Effector memory CD4-positive, alpha-beta T cell (primary cell): ENCODE measurements at regions not wholly inside any gene's neighbourhood (a gene's known extent, or its start where the extent isn't known, plus 50 kb on each side); places are given as distances from the start of the nearest gene placed in this dataset.
"Not testable (repeated sequence)": the region's sequence is repeated elsewhere in the genome, so short reads cannot be mapped to it uniquely, and the experiment has no call there.

Experiments used
- DNase-seq, 3 donors: peaks; one replicate each; pipeline ENCODE4 v3.0.0-alpha.2; 2020
- H3K27ac ChIP-seq: 2 replicates; pipeline ENCODE4 v1.7.0; 2013; ENCODE audit warnings: mild to moderate bottlenecking, low read length, moderate library complexity; ENCODE audit not compliant: insufficient read depth, poor library complexity, severe bottlenecking
- H3K27me3 ChIP-seq: replicated peaks from 2 replicates; pipeline ENCODE4 v1.7.0; 2013; ENCODE audit warnings: mild to moderate bottlenecking, low read length; ENCODE audit not compliant: insufficient read depth, control insufficient read depth, poor library complexity, severe bottlenecking
- H3K36me3 ChIP-seq: 2 replicates; pipeline ENCODE4 v1.7.0; 2013; ENCODE audit warnings: mild to moderate bottlenecking, low read length, moderate library complexity; ENCODE audit not compliant: control insufficient read depth, insufficient read depth
- H3K4me1 ChIP-seq: 2 replicates; pipeline ENCODE4 v1.7.0; 2013; ENCODE audit warnings: low read length, mild to moderate bottlenecking; ENCODE audit not compliant: control insufficient read depth, insufficient read depth, poor library complexity, severe bottlenecking
- H3K4me3 ChIP-seq: 2 replicates; pipeline ENCODE4 v1.7.0; 2013; ENCODE audit warnings: low read length, low read depth, mild to moderate bottlenecking; ENCODE audit not compliant: insufficient read depth, poor library complexity, severe bottlenecking
- H3K9me3 ChIP-seq: 2 replicates; pipeline ENCODE4 v1.7.0; 2013; ENCODE audit warnings: mild to moderate bottlenecking, low read length, moderate library complexity; ENCODE audit not compliant: control insufficient read depth

GRCh38 chr5:68688547-68688946 is 405.3 kb upstream of the SLC30A5 start:
- DNase-seq = no peak

DNA sequence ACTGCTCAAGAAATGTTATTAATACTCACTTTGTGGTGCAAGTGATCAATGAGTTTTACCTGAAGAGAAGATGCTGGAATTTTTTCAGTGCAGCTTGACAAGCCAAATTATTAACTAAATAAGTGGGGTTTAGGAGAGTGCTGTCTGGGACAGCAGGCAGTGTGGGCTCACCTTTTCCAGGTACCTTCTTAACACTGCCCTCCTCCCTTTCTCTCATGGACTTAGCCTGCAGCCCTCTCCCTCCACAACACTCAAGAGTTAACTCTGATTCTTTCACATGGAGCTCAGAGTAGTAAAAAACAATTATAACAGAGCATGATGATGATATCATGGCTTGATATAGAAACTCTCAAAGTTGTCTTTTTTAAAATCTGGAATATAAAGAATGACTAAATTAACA is 404.8 kb upstream of the SLC30A5 start:
- no peaks in the 10 kb centered on the region for H3K36me3 ChIP-seq
- no peak for DNase-seq
- no peak overlapping the region for H3K4me3 ChIP-seq
- H3K4me1 ChIP-seq = no peaks in the 10 kb centered on the region
- no peak overlapping the region for H3K27ac ChIP-seq
- no peaks in the 10 kb centered on the region for H3K9me3 ChIP-seq
- no peaks in the 10 kb centered on the region for H3K27me3 ChIP-seq

More at GRCh38 chr5:68688547-68688946, 405.3 kb upstream of the SLC30A5 start:
- H3K9me3 ChIP-seq = no peaks in the 10 kb centered on the region
- no peaks in the 10 kb centered on the region for H3K4me1 ChIP-seq
- H3K4me3 ChIP-seq = no peak overlapping the region
- no peak overlapping the region for H3K27ac ChIP-seq
- H3K36me3 ChIP-seq = no peaks in the 10 kb centered on the region
- no peaks in the 10 kb centered on the region for H3K27me3 ChIP-seq

DNA sequence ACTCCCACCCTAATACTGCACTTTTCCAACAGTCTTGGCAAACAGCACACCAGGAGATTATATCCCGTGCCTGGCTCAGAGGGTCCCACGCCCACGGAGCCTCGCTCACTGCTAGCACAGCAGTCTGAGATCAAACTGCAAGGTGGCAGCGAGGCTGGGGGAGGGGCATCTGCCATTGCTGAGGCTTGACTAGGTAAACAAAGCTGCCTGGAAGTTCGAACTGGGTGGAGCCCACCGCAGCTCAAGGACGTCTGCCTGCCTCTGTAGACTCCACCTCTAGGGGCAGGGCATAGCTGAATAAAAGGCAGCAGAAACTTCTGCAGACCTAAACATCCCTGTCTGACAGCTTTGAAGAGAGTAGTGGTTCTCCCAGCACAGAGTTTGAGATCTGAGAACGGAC is 401.9 kb upstream of the SLC30A5 start:
- H3K4me3 ChIP-seq, DNase-seq, H3K9me3 ChIP-seq, H3K27me3 ChIP-seq, H3K27ac ChIP-seq, H3K4me1 ChIP-seq, H3K36me3 ChIP-seq: not testable (repeated sequence)

GRCh38 chr5:68698025-68698940 is 395.5 kb upstream of the SLC30A5 start:
- Histone ChIP-seq H3K27me3 (no peaks in the 10 kb centered on the region), H3K27ac (no peak overlapping the region), H3K4me1 (no peaks in the 10 kb centered on the region), H3K9me3 (no peaks in the 10 kb centered on the region), H3K36me3 (no peaks in the 10 kb centered on the region), H3K4me3 (no peak overlapping the region)
- no peak for DNase-seq

GRCh38 chr5:68699966-68700365 is 393.8 kb upstream of the SLC30A5 start:
- no peak for DNase-seq
- Histone ChIP-seq H3K9me3 (no peaks in the 10 kb centered on the region), H3K27ac (no peak overlapping the region), H3K4me1 (no peaks in the 10 kb centered on the region), H3K27me3 (no peaks in the 10 kb centered on the region), H3K4me3 (no peak overlapping the region), H3K36me3 (no peaks in the 10 kb centered on the region)

DNA sequence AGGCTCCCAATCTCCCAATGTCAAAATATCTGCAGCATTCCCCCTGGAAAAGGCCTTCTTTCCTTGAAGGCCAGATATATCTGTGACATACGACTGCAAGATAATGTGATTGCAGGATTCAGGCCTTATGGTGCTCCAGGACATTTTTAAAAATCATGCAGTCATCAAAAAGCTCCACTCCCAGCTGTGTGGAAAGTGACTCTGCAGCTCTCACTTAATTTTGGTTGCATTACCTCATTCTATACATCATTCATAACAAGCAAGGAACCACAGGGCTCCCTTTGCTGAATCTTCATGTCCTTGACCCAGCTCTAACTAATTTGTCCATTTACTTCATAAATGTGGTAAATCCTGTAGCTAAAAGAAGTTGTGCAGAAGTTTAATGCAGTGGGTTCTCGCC is 386.2 kb upstream of the SLC30A5 start:
- Histone ChIP-seq H3K4me3 (no peak overlapping the region), H3K9me3 (no peaks in the 10 kb centered on the region), H3K27ac (no peak overlapping the region), H3K4me1 (no peaks in the 10 kb centered on the region), H3K36me3 (no peaks in the 10 kb centered on the region), H3K27me3 (no peaks in the 10 kb centered on the region)
- DNase-seq = no peak

DNA sequence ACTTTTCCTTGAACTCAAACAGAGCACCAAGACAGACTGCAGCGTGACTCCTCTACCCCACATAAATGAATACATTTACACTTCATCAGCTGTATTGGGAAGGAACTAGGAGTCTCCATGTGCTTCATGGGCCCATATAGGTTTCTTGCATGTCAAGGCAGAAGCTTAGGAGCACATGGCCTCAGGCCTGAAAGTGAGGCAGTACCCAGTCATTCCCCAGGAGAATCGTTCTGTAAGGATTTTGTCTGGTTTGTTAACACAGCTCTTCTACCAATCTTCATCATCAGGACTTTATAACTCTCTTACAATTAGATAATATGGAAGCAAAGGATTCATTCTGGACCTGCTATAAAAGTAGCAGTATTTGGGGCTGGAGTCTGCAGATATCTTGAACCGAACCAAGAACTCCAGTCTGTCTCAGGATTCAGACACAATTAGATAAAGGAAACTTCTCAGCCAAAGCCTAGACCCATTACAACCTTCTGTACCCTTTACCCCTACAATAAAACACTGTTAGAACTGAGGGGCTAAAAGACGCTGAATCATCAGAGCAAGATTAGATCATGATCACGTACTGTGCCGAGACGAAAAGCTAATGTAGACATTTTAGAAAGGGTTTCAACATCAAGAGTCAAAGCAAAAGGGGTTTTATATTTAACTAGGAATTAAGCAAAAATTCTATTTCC is 385.5 kb upstream of the SLC30A5 start:
- Histone ChIP-seq H3K4me3 (no peak overlapping the region), H3K4me1 (no peaks in the 10 kb centered on the region), H3K27me3 (no peaks in the 10 kb centered on the region), H3K27ac (no peak overlapping the region), H3K36me3 (no peaks in the 10 kb centered on the region), H3K9me3 (no peaks in the 10 kb centered on the region)
- DNase-seq = no peak

DNA sequence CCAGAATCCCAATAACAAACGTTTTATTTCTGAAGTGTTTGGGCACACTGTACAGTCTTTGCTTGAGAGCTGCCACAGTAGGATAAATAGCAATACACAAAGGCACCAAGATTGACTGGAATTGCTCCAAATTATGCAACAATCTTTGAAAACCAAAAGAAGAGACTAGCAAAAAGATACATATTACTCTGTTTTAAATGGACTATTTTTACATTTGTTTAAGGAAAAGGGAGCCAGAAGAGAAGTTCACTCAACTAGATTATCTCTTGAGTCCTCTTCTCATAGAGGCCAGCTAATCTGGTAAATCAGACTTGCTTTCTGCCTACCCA is 385.0 kb upstream of the SLC30A5 start:
- Histone ChIP-seq H3K27ac (no peak overlapping the region), H3K36me3 (no peaks in the 10 kb centered on the region), H3K4me3 (no peak overlapping the region), H3K27me3 (no peaks in the 10 kb centered on the region), H3K4me1 (no peaks in the 10 kb centered on the region), H3K9me3 (no peaks in the 10 kb centered on the region)
- no peak for DNase-seq

GRCh38 chr5:68709239-68709638 is 384.6 kb upstream of the SLC30A5 start:
- no peaks in the 10 kb centered on the region for H3K27me3 ChIP-seq
- no peak overlapping the region for H3K4me3 ChIP-seq
- DNase-seq = no peak
- no peaks in the 10 kb centered on the region for H3K4me1 ChIP-seq
- H3K36me3 ChIP-seq = no peaks in the 10 kb centered on the region
- H3K27ac ChIP-seq = no peak overlapping the region
- H3K9me3 ChIP-seq = no peaks in the 10 kb centered on the region

GRCh38 chr5:68710514-68710913 is 383.3 kb upstream of the SLC30A5 start:
- Histone ChIP-seq H3K36me3 (no peaks in the 10 kb centered on the region), H3K4me3 (no peak overlapping the region), H3K9me3 (no peaks in the 10 kb centered on the region), H3K4me1 (no peaks in the 10 kb centered on the region), H3K27ac (no peak overlapping the region), H3K27me3 (no peaks in the 10 kb centered on the region)
- no peak for DNase-seq
